SU-DHL-6 (cell line): ENCODE measurements at regions not wholly inside any gene's neighbourhood (a gene's known extent, or its start where the extent isn't known, plus 50 kb on each side); places are given as distances from the start of the nearest gene placed in this dataset.

Source experiments
- CTCF ChIP-seq: fragments of 200-600 bp; sonication (generic); IDR thresholded peaks from one replicate; pipeline ENCODE4 v1.5.1; 2017; ENCODE audit warnings: antibody characterized with exemption, mild to moderate bottlenecking, low read length, moderate library complexity; ENCODE audit not compliant: insufficient read depth, poor library complexity, severe bottlenecking
- EZH2phosphoT487 ChIP-seq: fragments of 200-600 bp; sonication (generic), shearing (Covaris generic); conservative IDR thresholded peaks from 2 replicates; pipeline ENCODE4 v1.6.1; 2018; ENCODE audit warnings: mild to moderate bottlenecking, antibody characterized with exemption, low read length, moderate library complexity, mixed read lengths

DNA sequence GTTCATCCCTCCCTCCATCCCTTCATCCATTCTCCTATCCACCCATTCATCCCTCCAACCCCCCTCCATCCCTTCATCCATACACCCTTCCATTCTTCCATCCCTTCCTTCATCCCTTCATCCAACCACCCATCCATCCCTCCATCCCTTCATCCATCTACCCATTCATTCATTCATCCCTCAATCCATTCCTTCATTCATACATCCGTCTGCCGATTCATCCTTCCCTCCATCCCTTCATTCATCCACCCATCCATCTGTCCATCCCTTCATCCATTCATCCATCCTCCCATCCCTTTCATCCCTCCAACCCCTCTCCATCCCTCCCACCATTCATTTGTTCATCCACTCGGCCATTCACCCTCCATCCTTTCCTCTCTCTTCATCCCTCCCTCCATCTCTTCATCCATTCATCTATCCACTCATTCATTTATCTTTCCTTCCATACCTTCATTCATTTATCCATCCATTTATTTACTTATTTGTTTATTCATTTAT lies 95.7 kb downstream of the FOXL1 start:
- no peak for TF ChIP-seq CTCF
- no peak for TF ChIP-seq EZH2phosphoT487
